Motor neuron (in vitro differentiated cells): ENCODE measurements at regions not wholly inside any gene's neighbourhood (a gene's known extent, or its start where the extent isn't known, plus 50 kb on each side); places are given as distances from the start of the nearest gene placed in this dataset.
"Not testable (repeated sequence)": the region's sequence is repeated elsewhere in the genome, so short reads cannot be mapped to it uniquely, and the experiment has no call there.

ENCODE experiments used
- ATAC-seq, 8 experiments: fragments of 200-7000 bp; cut with Tn5 transposase; replicated peaks in 6 of 8; 2 replicates each; pipeline ENCODE4 v1.8.0; 2021; ENCODE audit warnings: mild to moderate bottlenecking in 8 of 8, moderate library complexity in 8 of 8
- H3K27ac ChIP-seq, 2 donors: fragments of 250-450 bp; sonication (Bioruptor Pico); 2 replicates each; pipeline ENCODE4 v1.9.0; 2021; ENCODE audit warnings: antibody characterized with exemption in 2 of 2, mild to moderate bottlenecking in 2 of 2, moderate library complexity in 1 of 2
- H3K4me1 ChIP-seq, 2 donors: fragments of 250-450 bp; sonication (Bioruptor Pico); replicated peaks in 1 of 2; 2 replicates each; pipeline ENCODE4 v1.6.1; 2021; ENCODE audit warnings: antibody characterized with exemption in 2 of 2, mild to moderate bottlenecking in 2 of 2, moderate library complexity in 1 of 2
- H3K4me3 ChIP-seq, 5 donors: fragments of 250-450 bp; sonication (Bioruptor Pico); 2 replicates each; pipeline ENCODE4 v1.9.0; 2021; ENCODE audit warnings: antibody characterized with exemption in 5 of 5, mild to moderate bottlenecking in 5 of 5, moderate library complexity in 4 of 5
- WGBS, 10 experiments: fragments of 450-650 bp; shearing (Covaris generic); methylation state at CpG; one replicate each; pipeline ENCODE4 v1.0.0; 2022; 5-methylcytosine and 5-hydroxymethylcytosine counted together
- in situ Hi-C, 9 experiments: fragments of 400-800 bp; cut with MboI; loops; one replicate each; pipeline ENCODE4 v1.15.0; 2021; ENCODE audit warnings: low sequenced_read_pairs in 9 of 9, low pct_unique_long_range_greater_than_20kb in 2 of 9; ENCODE audit not compliant: unreplicated experiment in 9 of 9

- ATAC-seq = no peak
- Histone ChIP-seq H3K4me1 (no peaks in the 10 kb centered on the region), H3K27ac (no peak overlapping the region), H3K4me3 (no peak overlapping the region)
- WGBS, 10 experiments = 74 to 100% (median 88%) methylated on average over 2 to 6 of the region's 13 CpGs; no CpG with 5 or more reads in 4 of the 10 experiments
- in situ Hi-C loops = no loop called here
Measured at GRCh38 chr9:108394726-108395125, 461.1 kb downstream of the ACTL7B start.

- H3K27ac ChIP-seq, ATAC-seq, H3K4me1 ChIP-seq, H3K4me3 ChIP-seq, in situ Hi-C loops: not testable (repeated sequence)
- WGBS, 10 experiments = no CpG with 5 or more reads among the region's 31 CpGs
Measured at GRCh38 chr9:108393481-108394001, 462.2 kb downstream of the ACTL7B start.

GRCh38 chr9:108392877-108393276 is 462.9 kb downstream of the ACTL7B start:
- in situ Hi-C loops = no loop called here
- Histone ChIP-seq H3K4me3 (no peak overlapping the region), H3K27ac (no peak overlapping the region), H3K4me1 (no peaks in the 10 kb centered on the region)
- WGBS, 10 experiments = 57 to 100% (median 90%) methylated on average over 1 of the region's 1 CpG; no CpG with 5 or more reads in 3 of the 10 experiments
- ATAC-seq = no peak

GRCh38 chr9:108389056-108389455 is 466.7 kb downstream of the ACTL7B start:
- H3K4me3 ChIP-seq = no peak overlapping the region
- in situ Hi-C loops = no loop called here
- WGBS, 10 experiments = 43 to 100% (median 82%) methylated on average over 1 of the region's 1 CpG; no CpG with 5 or more reads in 4 of the 10 experiments
- ATAC-seq = no peak
- no peaks in the 10 kb centered on the region for H3K4me1 ChIP-seq
- no peak overlapping the region for H3K27ac ChIP-seq

DNA sequence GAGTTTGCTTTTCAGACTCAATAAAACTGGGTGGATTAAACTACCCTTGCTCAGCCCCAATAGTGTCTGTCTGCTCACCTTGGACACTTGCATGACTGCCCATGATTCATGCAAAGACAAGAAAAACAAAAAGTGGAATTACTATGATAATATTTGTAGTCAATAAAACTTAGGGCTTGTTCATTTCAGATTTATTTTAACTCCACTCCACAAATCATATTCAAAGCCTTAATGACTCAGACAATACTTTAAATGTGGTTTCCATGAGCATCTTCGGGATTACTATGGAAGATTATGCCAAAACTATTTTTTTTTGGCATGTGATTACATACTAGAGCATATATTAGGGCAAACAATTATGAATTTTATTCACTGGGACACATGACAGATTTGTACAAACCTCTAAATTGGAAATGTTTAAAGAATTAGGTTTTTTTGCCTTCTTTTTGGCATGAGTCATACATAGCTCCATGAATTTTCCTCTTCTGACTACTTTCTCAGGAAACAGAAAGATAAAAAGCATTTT is 468.9 kb downstream of the ACTL7B start:
- ATAC-seq = peak in 3 of 8 experiments; percentile 58 to 71 (median 65)
- 0 to 100% (median 50%) methylated on average over 1 of the region's 1 CpG; no CpG with 5 or more reads in 3 of the 10 experiments for WGBS, 10 experiments
- Histone ChIP-seq H3K4me3 (no peak overlapping the region), H3K27ac (no peak overlapping the region), H3K4me1 (no peaks in the 10 kb centered on the region)
- in situ Hi-C loops = no loop called here

GRCh38 chr9:108386032-108386431 is 469.8 kb downstream of the ACTL7B start:
- Histone ChIP-seq H3K27ac (no peak overlapping the region), H3K4me3 (no peak overlapping the region), H3K4me1 (no peaks in the 10 kb centered on the region)
- in situ Hi-C loops = no loop called here
- 83 to 100% (median 93%) methylated on average over 1 to 2 of the region's 2 CpGs for WGBS, 10 experiments
- ATAC-seq = no peak

GRCh38 chr9:108383796-108384195 is 472.0 kb downstream of the ACTL7B start:
- WGBS, 10 experiments = 0 to 89% (median 33%) methylated on average over 1 of the region's 1 CpG; no CpG with 5 or more reads in 6 of the 10 experiments
- H3K4me3 ChIP-seq = no peak overlapping the region
- in situ Hi-C loops = no loop called here
- ATAC-seq = peak in 3 of 8 experiments; percentile 70 to 81 (median 75)
- no peak overlapping the region for H3K27ac ChIP-seq
- no peaks in the 10 kb centered on the region for H3K4me1 ChIP-seq

- H3K27ac ChIP-seq = no peak overlapping the region
- H3K4me1 ChIP-seq = no peaks in the 10 kb centered on the region
- ATAC-seq = no peak
- 50 to 100% (median 80%) methylated on average over 1 to 6 of the region's 6 CpGs; no CpG with 5 or more reads in 3 of the 10 experiments for WGBS, 10 experiments
- in situ Hi-C loops = no loop called here
- no peak overlapping the region for H3K4me3 ChIP-seq
Measured at GRCh38 chr9:108382310-108382709, 473.5 kb downstream of the ACTL7B start.

DNA sequence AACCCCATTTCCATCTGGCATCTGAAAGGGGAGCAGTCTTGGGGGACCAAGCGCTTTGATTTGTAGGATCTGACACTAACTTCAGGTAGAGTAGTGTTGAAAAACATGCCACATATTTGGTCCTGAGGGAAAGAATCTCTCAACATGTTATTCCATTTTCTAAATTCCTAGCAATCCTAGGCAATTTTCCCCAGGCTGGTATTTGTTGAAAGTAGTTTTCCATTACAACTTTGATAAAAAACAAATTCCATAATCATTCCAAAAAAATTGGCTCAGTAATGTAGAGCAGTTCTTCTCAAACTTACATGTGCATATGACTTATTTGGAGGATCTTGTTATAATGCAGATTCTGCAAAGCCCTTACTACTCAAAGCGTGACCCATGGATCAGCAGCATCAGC is 477.9 kb downstream of the ACTL7B start:
- Histone ChIP-seq H3K27ac (no peak overlapping the region), H3K4me3 (no peak overlapping the region), H3K4me1 (no peaks in the 10 kb centered on the region)
- in situ Hi-C loops = no loop called here
- no peak for ATAC-seq
- WGBS, 10 experiments = 86 to 100% (median 97%) methylated on average over 1 to 2 of the region's 2 CpGs; no CpG with 5 or more reads in 2 of the 10 experiments

DNA sequence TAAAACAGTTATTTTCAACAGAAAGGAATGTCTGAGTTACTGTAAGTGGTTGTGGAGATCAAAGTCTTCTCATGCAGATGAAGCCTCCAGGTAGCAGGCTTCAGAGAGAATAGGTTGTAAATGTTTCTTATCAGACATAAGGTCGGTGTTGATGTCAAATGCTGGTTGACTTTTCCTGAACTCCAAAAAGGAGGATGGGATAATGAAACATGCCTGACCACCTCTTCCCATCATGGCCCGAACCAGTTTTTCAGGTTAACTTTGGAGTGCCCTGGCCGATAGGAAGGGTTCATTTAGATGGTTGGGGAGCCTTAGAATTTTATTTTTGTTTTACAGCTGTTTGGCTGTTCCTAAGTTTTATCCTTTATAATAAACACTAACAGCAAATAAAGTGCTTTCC is 478.4 kb downstream of the ACTL7B start:
- H3K27ac ChIP-seq = no peak overlapping the region
- no peak overlapping the region for H3K4me3 ChIP-seq
- ATAC-seq = no peak
- 60 to 100% (median 79%) methylated on average over 1 to 3 of the region's 3 CpGs; no CpG with 5 or more reads in 1 of the 10 experiments for WGBS, 10 experiments
- no peaks in the 10 kb centered on the region for H3K4me1 ChIP-seq
- in situ Hi-C loops = no loop called here

DNA sequence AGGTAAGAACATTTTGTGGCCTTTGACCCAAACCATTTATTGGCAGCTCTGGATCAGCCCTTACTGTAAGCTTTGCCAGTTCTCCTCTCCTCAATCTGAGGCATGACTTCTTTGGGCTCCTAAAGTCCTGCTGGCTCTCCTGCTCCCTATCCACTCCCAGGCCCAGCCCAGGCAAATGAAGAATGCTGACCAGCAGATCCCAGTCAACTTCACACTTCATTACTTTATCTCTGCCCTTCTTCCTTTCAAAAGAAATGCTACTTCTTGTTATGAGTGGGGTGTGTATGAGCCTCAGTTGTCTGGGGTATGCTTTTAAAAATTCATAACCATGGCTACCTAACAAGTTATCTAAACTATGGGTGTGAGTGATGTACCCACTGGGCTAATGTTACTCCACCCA is 479.6 kb downstream of the ACTL7B start:
- in situ Hi-C loops = no loop called here
- no peak for ATAC-seq
- Histone ChIP-seq H3K4me1 (no peaks in the 10 kb centered on the region), H3K27ac (no peak overlapping the region), H3K4me3 (no peak overlapping the region)

DNA sequence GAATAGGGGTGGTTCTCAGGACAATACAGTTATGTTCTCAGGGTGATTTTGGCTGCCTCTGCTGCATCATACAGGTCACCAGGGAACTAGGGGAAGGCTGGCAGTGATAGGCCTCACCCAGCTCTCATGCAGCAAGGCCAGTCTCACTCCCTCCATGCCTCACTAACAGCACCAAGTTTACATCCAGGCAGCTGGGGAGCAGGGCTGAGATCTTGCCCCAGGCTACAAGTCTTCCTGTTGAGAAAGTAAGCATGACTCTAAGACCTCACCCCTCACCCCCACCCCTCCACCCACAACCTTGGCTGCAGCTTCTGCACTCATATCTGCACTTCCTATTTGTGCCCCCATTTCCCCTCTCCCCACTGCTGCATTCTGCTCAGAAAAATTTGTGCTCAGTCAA is 481.2 kb downstream of the ACTL7B start:
- H3K4me3 ChIP-seq = no peak overlapping the region
- H3K4me1 ChIP-seq = no peaks in the 10 kb centered on the region
- no peak overlapping the region for H3K27ac ChIP-seq
- in situ Hi-C loops = no loop called here
- ATAC-seq = peak in 3 of 8 experiments; percentile 49 to 62 (median 61)

DNA sequence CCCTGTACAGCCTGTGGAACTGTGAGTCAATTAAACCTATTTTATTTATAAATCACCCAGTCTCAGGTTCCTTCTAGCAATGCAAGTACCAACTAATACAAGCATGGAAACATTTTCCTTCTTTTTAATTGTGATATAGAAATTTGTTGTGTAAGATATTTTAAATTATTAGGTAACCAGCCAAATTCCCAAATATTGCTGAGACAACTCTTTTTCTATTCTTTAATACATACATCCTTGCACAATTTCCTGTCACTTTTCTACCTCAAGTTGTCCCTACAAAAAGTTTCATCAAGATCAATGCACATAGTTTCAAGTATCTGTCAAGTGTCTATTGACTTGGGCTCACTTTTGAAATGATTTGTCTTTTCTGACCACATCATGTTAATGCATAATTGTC is 488.6 kb downstream of the ACTL7B start:
- H3K4me3 ChIP-seq = no peak overlapping the region
- no peak overlapping the region for H3K27ac ChIP-seq
- ATAC-seq = no peak
- H3K4me1 ChIP-seq = no peaks in the 10 kb centered on the region
- in situ Hi-C loops = no loop called here

- 0 to 70% (median 60%) methylated on average over 1 of the region's 1 CpG; no CpG with 5 or more reads in 3 of the 10 experiments for WGBS, 10 experiments
- in situ Hi-C loops = no loop called here
- no peak overlapping the region for H3K4me3 ChIP-seq
- no peaks in the 10 kb centered on the region for H3K4me1 ChIP-seq
- no peak overlapping the region for H3K27ac ChIP-seq
- ATAC-seq = peak in 2 of 8 experiments; percentile 47 to 96
Measured at GRCh38 chr9:108363311-108363710, 492.5 kb downstream of the ACTL7B start.
